T-helper 2 cell (primary cell): ENCODE measurements at regions not wholly inside any gene's neighbourhood (a gene's known extent, or its start where the extent isn't known, plus 50 kb on each side); places are given as distances from the start of the nearest gene placed in this dataset.
"Not testable (repeated sequence)": the region's sequence is repeated elsewhere in the genome, so short reads cannot be mapped to it uniquely, and the experiment has no call there.

Experiments used
- DNase-seq, 5 experiments: peaks; one replicate each; pipeline versions ENCODE4 v3.0.0 to v3.0.0-alpha.2; 2012 to 2022

- no peak for DNase-seq
Measured at GRCh38 chr12:129959889-129960288, 56.1 kb upstream of the TMEM132D start.

- no peak for DNase-seq
Measured at GRCh38 chr12:129961091-129961490, 57.3 kb upstream of the TMEM132D start.

- DNase-seq: no peak
Measured at GRCh38 chr12:129961856-129962255, 58.0 kb upstream of the TMEM132D start.

GRCh38 chr12:129964300-129964699 lies 60.5 kb upstream of the TMEM132D start:
- no peak for DNase-seq

GRCh38 chr12:129964826-129965457 lies 61.1 kb upstream of the TMEM132D start:
- DNase-seq: no peak

- no peak for DNase-seq
Measured at GRCh38 chr12:129966146-129966995, 62.5 kb upstream of the TMEM132D start.

- no peak for DNase-seq
Measured at GRCh38 chr12:129971721-129972120, 67.9 kb upstream of the TMEM132D start.

- no peak for DNase-seq
Measured at GRCh38 chr12:129973236-129973961, 69.6 kb upstream of the TMEM132D start.

- no peak for DNase-seq
Measured at GRCh38 chr12:129984106-129984505, 80.3 kb upstream of the TMEM132D start.

GRCh38 chr12:129987841-129988240 lies 84.0 kb upstream of the TMEM132D start:
- DNase-seq: no peak

- no peak for DNase-seq
Measured at GRCh38 chr12:129994634-129995033, 90.8 kb upstream of the TMEM132D start.

- DNase-seq: no peak
Measured at GRCh38 chr12:129997239-129997638, 93.4 kb upstream of the TMEM132D start.

- not testable (repeated sequence) for DNase-seq
Measured at GRCh38 chr12:130004310-130004877, 100.6 kb upstream of the TMEM132D start.

GRCh38 chr12:130007771-130008170 lies 103.9 kb upstream of the TMEM132D start:
- no peak for DNase-seq

- DNase-seq: no peak
Measured at GRCh38 chr12:130008241-130008640, 104.4 kb upstream of the TMEM132D start.

GRCh38 chr12:130009961-130010360 lies 106.1 kb upstream of the TMEM132D start:
- no peak for DNase-seq

- no peak for DNase-seq
Measured at GRCh38 chr12:130011611-130012385, 108.0 kb upstream of the TMEM132D start.

- DNase-seq: peak in 1 of 5 experiments; percentile 54
Measured at GRCh38 chr12:130013771-130014484, 110.1 kb upstream of the TMEM132D start.

- DNase-seq: peak in 1 of 5 experiments; percentile 2
Measured at GRCh38 chr12:130014485-130014807, 110.6 kb upstream of the TMEM132D start.

- no peak for DNase-seq
Measured at GRCh38 chr12:130016194-130016593, 112.4 kb upstream of the TMEM132D start.

GRCh38 chr12:130016986-130017385 lies 113.2 kb upstream of the TMEM132D start:
- no peak for DNase-seq
